Mesenteric fat pad (tissue), 1 donor: ENCODE measurements at regions not wholly inside any gene's neighbourhood (a gene's known extent, or its start where the extent isn't known, plus 50 kb on each side); places are given as distances from the start of the nearest gene placed in this dataset.
"Not testable (repeated sequence)": the region's sequence is repeated elsewhere in the genome, so short reads cannot be mapped to it uniquely, and the experiment has no call there.

Source experiments
- DNase-seq: peaks from one replicate; pipeline ENCODE4 v3.0.0-alpha.2; 2020; ENCODE audit warnings: low spot score
- donor health status: DM: yes; HTN: yes; CAD: no.

DNA sequence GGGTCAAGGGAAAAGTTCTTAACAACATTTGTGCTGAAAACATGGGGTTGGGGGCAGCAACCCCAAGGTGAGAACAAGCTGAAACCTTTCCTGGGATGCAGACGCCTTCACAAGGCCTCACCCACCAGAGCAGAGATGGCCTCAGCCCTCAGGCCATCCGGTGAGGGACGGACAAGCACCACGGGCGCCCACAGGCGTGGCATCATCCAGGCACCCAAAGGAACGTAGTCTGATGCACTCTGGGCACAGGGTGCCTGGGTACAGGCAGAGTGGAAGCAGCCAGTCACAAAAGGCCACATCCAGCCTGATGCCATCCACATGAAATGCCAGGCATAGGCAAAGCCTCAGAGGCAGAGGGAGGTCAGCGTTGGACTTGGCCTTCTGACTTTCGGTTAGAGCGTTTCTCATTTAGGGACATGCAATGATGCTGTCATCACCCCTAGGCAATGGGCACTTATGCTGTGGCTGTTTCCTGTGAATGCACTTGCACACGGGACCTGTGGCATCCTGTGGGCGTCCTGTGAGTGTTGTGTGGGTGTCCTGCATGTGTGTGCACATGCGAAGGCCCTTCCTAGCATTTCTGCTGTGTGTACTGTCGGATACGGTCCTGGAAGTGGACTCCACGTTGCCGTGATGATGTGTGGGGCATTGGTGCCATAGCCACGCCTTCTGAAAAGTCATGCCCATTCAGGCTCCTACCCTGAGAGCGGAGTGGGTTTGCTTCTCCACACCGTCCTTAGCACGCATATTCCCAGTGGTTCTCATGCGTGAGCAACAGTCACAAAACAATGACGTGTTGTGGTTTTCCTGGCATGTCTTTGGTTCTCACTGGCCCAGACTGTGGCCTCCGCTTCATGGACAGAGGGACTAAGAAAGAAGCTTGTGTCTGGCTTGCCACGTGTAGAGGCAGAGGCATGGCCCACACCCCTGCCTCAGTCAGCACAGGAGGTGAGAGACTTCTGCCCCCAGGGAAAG is 52.7 kb upstream of the ZNF469 start:
- DNase-seq: no peak

DNA sequence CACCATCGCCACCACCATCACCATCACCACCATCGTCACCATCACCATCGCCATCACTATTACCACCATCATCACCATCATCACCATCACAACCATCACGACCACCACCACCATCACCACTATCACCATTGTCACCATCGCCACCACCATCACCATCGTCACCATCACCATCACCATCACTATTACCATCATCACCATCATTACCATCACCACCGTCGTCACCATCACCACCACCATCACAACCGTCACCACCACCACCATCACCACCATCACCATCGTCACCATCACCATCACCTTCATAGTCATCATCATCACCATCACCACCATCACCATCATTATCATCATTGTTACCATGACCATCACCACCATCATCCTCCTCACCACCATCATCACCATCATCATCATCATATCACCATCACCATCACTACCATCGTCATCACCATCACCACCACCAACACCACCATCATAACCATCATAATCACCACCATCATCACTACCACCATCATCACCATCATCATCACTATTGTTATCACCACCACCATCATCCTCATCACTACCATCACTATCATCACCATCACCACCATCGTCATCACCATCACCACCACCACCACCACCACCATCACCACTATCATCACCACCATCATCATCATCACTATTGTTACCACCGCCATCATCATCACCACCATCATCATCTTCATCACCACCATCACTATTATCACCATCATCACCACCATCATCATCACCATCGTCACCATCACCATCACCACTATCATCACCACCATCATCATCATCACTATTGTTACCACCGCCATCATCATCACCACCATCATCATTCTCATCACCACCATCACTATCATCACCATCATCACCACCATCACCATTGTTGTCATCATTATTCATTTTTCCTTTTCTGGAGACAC is 51.5 kb upstream of the ZNF469 start:
- no peak for DNase-seq

DNA sequence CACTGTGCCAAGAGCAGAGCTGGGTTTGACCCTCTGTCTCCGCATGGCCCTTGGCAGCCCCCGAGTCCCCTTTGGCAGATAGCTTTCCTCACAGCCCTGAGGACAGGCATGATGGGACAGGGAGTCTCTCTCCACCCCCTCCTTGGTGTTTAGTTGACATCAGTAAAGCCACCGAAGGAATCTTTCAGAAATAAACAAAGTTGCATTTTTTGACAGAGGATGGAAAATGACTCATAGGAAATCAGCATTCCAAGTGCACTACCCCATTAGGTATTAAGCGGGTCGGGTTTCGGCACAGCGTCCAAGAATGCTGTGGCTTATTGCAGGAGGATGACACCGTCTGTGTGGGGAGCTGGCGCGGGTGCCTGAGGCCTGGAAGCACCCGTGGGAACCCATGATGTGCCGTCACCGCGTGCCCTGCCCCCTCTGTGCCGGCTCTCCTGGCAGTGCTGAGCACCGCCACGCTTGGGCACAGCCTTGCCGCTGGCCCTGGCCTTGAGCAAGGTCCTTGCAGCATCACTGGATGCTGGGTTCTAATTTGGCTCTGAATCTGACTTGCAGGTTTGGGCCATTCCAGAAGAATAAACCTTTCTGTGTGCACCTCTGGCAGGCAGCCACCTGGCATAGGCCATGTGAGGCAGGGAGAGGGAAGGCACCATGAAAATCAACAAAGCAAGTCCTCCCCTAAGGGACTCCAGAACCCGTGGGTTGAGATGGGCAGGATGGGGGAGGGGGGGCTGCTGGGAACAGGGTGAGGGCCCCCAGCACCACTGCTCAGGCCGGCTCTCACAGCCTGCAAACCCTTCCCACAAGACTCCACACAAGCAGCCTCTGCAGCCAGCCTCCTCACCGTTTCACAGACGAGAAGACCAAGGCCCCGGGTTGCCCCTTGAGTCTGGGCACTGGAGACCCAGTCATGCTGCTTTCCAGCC is 50.5 kb upstream of the ZNF469 start:
- DNase-seq: no peak

DNA sequence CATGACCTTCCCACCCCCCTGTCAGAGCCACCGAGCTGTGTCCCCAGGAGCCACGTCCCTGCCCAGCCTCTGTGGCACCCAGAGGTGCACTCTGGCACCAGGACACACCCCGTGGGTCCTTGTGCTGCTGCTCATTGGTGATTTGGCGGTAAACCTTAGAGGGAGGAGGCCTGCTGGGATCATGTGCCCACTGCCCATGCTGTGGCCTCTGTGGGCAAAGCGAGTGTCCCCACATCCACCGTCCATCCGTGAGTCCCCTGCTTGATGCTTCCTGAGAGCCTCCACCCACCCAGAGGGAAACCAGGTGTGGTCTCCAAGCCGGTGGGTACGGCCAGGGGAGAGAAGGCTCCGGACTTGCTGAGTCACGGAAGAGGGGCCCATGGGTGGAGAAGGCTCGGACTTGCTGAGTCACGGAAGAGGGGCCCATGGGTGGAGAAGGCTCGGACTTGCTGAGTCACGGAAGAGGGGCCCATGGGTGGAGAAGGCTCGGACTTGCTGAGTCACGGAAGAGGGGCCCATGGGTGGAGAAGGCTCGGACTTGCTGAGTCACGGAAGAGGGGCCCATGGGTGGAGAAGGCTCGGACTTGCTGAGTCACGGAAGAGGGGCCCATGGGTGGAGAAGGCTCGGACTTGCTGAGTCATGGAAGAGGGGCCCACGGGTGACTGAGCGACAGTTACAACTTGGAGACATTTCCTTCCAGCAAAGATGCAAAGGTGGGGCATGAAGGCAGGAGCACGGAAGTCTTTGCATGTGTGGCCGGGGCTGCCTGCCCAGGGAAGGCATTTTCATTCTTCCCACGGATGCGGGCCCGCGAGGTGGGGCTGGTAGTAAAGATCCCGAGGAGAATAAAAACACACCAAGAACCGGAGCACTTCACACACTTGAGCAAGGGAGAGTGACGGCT is 49.6 kb upstream of the ZNF469 start:
- DNase-seq: not testable (repeated sequence)
